Ishikawa (cell line): ENCODE measurements at regions not wholly inside any gene's neighbourhood (a gene's known extent, or its start where the extent isn't known, plus 50 kb on each side); places are given as distances from the start of the nearest gene placed in this dataset.
A peak's percentile ranks its signal among the peaks of the same experiment; 100 is the strongest.

Experiments used
- CEBPB ChIP-seq: IDR thresholded peaks from 2 replicates; pipeline ENCODE4 v1.6.1; 2012
- CREB1 ChIP-seq: IDR thresholded peaks from 2 replicates; pipeline ENCODE4 v1.6.1; 2012; ENCODE audit warnings: low read depth
- EGR1 ChIP-seq: IDR thresholded peaks from 2 replicates; pipeline ENCODE4 v1.6.1; 2012
- EP300 ChIP-seq: IDR thresholded peaks from 2 replicates; pipeline ENCODE4 v1.6.1; 2012; ENCODE audit warnings: borderline replicate concordance
- FOXM1 ChIP-seq: IDR thresholded peaks from 2 replicates; pipeline ENCODE4 v1.6.1; 2012; ENCODE audit warnings: low read depth, borderline replicate concordance
- NFIC ChIP-seq: IDR thresholded peaks from 2 replicates; pipeline ENCODE4 v1.6.1; 2012
- RAD21 ChIP-seq: IDR thresholded peaks from 2 replicates; pipeline ENCODE4 v1.6.1; 2012; ENCODE audit warnings: low read depth
- REST ChIP-seq: IDR thresholded peaks from 2 replicates; pipeline ENCODE4 v1.6.1; 2012; ENCODE audit warnings: low read depth, mild to moderate bottlenecking
- TAF1 ChIP-seq: IDR thresholded peaks from 2 replicates; pipeline ENCODE4 v1.6.1; 2012; ENCODE audit warnings: low read depth, mild to moderate bottlenecking
- ZBTB7A ChIP-seq: IDR thresholded peaks from 2 replicates; pipeline ENCODE4 v1.6.1; 2012; ENCODE audit warnings: low read depth
- TF ChIP-seq, protein P1 (sequence below): IDR thresholded peaks from 2 replicates; pipeline ENCODE4 v1.6.1; 2012

- TF ChIP-seq EGR1 (no peak), TAF1 (no peak), RAD21 (no peak), CREB1 (no peak), EP300 (no peak), NFIC (no peak), ZBTB7A (no peak), CEBPB (no peak), REST (peak; percentile 53; the same call in 1 of the 2 replicates), FOXM1 (no peak)
- TF ChIP-seq, protein P1, sequence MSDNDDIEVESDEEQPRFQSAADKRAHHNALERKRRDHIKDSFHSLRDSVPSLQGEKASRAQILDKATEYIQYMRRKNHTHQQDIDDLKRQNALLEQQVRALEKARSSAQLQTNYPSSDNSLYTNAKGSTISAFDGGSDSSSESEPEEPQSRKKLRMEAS: no peak
These were observed 149.4 kb upstream of the SNX19 start for GRCh38 chr11:131065435-131066413.
